ENCODE measurements at regions not wholly inside any gene's neighbourhood (a gene's known extent, or its start where the extent isn't known, plus 50 kb on each side); places are given as distances from the start of the nearest gene placed in this dataset.

GRCh38 chr5:114179134-114179533, 182.7 kb upstream of the KCNN2 start:
- no peak for DNase-seq

DNA sequence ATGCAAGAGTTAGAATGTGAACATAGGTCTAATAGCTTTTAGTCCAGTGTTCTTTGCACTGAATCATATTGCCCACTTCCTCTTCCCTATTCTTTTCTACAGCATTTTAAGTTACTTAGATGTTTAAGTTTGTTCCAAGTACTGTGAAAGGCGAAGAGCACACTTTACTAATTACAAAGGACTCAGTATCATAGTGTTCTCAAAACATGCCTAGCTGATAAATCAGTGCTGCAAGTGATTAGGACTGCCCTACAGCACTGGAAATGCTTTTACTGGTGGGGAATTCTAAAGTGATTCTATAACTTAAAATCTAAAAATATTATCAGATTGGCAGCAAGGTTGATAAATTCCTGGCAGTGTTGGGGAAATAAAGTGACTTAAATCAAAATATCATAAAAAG, 177.9 kb upstream of the KCNN2 start:
- no peak for DNase-seq

DNA sequence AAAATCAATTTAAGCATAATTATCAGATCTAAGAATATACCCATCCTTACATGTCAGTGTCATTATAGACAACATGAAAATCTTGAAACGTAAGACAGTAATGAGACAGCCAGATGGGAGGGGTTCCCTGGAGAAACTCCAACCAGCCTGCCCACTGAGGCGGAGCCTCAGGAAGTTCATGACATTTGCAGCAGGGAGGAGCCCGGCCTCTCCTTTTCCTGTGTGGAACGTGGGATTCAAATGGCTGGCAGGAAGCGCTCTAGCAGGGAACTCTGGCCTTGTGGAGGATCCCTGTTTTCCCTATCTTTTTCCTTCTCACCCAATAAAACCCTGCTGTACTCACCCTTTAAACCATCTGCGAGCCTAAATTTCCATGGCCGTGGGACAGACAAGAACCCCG, 176.6 kb upstream of the KCNN2 start:
- no peak for DNase-seq

DNA sequence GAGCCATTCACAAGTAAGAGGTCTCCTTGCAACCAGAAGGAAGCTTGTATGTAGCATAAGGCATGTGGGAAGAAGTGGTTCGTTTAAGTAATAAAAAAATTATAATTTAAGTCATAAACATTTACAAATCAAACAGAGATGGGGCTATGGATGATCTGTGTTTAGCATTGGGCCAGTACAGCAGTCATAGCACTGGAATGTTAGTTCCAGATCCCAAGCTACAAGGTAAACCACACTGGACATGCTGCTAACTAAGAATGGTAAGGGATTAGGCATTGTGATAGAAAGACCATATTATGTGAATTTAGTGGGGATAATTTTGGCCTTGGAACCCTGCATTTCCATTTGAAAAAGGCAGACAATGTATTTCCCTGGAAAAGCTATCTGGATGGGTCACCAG, 170.4 kb upstream of the KCNN2 start:
- no peak for DNase-seq

DNA sequence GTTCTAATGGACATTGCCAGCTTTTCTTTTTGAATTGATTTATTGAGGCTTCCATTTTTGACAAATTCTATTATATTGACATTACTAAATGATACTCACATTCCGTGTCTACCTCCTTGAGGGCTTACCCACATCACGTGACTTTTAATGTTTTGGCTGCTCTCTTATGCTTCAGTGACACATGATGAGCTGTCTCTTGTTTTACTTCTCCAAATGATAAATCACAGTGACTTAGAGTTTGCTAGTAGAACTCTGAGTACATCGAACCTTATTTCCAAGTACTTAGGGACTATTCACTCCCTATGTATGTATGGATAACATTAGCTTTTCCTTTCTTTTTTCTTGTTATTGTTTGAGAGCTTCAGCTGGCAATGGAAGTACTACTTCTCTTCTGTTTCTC, 169.8 kb upstream of the KCNN2 start:
- DNase-seq, result no peak

DNA sequence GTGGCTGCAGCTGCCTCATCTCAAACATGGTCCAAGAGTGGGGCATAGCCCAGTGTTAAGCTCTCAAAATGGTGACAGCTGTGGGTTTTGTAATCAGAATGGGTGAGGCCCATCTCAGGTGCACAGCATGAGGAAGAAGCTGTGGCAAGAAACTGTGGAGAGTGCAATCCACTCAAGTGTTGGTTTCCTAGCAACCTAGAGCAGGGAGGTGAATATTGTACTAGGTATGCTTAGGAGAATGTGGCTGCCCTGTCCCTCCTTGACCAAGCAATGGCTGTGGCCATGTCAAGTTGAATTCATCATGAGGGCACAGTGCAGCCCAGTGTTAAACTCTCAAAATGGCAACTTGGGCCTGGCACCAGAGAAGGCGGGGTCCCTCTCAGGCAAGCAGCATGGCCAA, 160.5 kb upstream of the KCNN2 start:
- DNase-seq, result no peak

DNA sequence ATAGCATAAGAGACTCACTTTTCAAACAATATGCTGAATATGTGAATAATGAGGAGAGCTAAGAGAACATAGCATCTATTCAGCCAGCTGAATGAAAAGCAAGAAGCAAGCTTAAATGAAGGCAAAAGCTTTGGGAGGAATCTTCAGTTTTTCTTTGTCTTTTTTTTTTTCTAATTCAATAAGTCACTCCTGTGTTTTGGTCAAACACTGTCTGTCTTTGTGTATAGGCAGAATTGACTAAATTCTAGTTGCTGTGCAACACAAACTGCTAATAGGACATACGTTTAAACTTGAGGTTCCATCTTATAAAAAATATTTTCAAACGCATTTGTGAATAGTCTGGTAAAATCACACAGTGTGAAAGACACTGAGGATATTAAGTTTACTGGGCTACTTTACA, 156.9 kb upstream of the KCNN2 start:
- no peak for DNase-seq

- DNase-seq, result no peak
Observed at GRCh38 chr5:114206640-114207039, 155.2 kb upstream of the KCNN2 start.

DNA sequence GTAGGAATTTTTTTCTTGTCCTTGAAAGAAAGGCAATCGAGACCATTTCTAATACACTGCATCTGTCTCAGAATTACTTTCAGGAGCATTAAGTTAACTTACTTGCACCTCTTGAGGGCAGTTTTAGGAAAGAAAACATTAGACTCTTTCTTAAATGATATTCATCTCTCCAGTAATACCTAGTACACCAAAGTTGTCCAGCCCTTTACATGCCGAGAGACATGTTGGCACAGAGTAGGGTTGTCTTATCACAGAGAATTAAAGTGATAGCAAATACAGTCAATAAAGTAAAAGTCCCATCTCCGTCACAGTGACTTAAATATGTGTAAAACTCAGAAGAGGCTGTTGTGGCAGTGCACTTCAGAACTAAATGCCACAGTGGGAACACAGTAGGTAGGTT, 154.3 kb upstream of the KCNN2 start:
- DNase-seq, result no peak

DNA sequence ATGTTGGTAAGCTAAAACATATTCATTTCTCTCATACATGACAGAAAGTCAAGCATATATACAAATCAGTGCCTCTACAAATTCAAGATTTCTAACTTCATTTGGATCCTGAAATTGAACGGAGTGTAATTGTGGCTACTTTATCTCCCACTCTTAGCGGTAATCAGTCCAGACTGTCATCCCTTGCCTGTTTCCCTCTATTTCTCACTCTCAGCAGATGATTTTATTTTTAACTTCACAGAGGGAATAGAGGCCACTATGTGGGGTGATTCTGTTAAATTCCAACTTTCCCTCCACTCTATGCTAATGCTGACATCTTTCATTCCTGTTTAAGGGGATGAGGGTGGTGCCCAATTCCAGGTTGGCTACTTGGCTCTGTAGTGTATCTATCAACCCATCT, 153.8 kb upstream of the KCNN2 start:
- DNase-seq, result no peak

DNA sequence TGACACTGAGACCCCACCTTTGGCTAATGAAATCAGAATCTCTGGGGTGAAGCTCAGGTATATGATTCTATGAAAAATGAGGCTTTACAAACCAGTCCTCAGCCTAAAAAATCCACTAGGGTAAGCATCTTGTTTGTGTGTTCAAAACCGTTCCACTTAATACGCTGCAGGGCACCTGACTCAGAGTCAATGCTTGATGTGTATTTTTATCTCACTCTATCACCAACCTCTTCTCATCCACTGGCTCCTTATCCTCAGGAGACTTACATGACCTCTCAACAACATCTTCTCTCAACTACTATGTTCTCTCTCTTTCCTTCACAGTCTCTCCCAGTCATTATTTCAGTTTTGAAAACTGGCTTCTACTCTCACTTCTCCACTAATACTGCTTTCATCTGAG, 153.3 kb upstream of the KCNN2 start:
- no peak for DNase-seq

GRCh38 chr5:114210662-114211061, 151.2 kb upstream of the KCNN2 start:
- no peak for DNase-seq

DNA sequence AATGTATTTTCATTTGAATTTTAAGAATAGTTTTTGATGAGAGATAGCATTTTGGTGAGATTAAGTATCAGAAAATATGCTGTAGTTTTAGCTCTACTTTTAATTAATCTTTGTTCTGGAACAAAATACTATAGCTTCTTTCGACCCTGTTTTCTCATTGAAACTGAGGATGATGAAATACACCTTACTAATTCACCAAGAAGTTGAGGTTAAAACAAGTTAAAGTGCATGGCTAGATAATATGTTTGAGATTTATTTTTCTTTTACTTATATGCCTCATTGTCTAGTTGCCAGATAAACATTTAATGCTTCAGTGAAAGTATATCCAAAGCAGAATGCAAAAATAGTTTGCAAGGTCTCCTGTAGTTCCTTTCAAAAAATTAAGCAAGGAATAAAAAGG, 140.1 kb upstream of the KCNN2 start:
- DNase-seq, result no peak

DNA sequence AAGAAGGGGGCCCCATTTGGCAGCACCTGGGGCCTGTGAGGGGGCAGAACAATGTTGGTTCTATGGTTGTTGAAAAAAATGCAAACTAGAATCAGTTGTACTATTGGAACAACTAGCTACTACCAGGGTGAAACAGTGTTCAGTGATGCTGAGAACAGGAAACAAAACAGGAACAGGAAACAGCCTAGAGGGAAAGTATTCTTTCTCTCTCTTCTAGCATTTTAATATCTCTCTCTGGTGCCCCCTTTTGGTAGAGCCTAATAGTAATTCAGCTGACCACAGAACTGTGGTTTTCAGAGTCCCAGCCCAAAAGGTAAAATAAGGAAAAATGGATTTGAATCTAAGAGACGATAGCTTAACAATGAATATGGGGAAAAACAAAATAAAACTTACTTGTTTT, 138.0 kb upstream of the KCNN2 start:
- DNase-seq, result no peak

DNA sequence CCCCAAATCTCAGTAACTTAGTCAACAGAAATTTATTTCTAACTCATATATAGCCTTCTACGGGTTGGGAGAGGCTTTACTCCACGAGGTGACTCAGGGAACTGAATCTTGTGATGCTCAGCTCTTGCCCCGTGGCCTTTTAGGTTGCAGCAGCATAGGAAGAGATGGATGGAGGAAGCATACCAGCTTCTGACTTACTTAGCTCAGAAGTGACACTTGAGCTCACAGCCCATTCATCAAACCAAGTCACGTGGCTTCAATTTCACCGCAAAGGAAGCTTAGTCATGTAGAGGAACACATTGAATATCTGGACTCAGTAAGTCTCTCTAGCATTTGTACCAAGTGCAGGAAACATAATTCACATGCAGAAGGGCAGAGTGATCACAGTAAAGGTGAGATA, 124.1 kb upstream of the KCNN2 start:
- no peak for DNase-seq

GRCh38 chr5:114238771-114239313, 123.0 kb upstream of the KCNN2 start:
- DNase-seq, result no peak

GRCh38 chr5:114243281-114243971, 118.4 kb upstream of the KCNN2 start:
- no peak for DNase-seq

DNA sequence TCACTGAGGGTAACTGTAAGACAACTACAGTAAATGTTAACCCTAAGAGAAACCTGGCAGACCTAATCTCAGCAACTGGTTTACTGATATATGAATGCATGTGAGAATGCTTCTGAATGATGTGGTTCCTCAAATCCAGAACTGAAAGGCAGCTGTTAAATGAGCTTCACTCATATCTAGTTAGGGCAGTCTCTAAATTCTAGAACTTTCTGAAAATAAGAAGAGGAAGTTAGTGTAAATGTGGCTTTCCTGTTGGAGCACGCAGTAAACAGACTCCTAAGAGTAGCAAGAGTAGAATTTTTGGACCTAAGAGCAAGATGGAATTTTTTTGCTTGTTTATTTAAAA, 117.9 kb upstream of the KCNN2 start:
- DNase-seq, result no peak

- DNase-seq, result no peak
Observed at GRCh38 chr5:114249823-114250222, 112.0 kb upstream of the KCNN2 start.

DNA sequence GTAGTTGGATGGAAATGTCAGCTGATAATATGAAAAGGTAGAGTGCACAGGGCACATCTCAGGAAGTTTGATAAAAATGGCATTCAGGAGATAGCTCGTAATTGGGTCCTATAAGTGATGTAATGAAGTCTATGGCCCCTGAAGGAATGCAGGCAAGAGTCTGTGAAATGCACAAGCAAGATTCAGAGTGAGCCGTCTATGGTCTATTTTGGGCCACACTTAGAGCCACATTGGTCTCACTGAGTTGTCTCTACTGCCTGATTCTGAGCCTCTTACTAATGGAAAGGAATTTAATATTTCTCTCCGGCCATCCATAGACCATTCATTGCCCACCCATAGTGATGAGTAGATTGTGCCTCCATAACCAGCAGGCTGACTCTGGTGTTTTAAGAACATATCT, 111.3 kb upstream of the KCNN2 start:
- no peak for DNase-seq

DNA sequence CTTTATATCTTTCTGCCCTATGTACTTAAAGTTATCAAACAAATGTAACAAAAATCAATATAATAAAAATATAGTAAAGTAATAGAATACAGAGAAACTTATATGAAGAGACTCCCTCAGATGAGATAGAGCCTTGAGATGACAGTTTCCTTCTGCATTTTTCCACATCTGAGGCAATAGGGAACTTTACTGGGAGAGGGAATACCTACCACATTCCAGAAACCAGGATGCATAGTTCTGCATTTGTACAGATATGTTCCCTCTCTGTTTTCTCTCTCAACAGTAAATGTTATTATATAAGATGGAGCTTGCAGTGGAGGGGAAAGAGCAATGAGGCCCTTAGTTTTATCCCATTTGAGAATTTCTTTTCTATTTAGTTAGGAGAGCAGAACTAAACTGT, 109.6 kb upstream of the KCNN2 start:
- DNase-seq, result no peak

DNA sequence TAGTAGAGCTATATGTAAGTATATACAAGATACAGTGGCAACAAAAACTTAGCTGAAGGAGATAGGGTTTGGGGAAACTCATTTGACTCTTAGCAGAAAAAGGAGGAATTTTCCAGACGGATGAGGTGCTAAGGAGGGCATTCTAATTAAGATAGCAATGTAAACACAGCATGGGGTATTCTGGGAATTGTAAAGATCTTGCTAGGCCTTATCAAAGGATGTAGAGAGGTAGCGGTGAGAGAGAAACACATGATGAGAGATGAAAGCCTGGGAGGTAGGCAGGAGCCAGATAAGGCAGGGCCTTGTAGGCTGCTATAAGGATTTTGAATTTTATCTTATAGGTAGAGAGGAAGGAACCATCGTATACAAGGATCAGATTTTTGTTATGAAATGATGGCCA, 106.6 kb upstream of the KCNN2 start:
- DNase-seq, result no peak

GRCh38 chr5:114261989-114262388, 99.9 kb upstream of the KCNN2 start:
- no peak for DNase-seq

GRCh38 chr5:114265432-114266060, 96.3 kb upstream of the KCNN2 start:
- no peak for DNase-seq

- DNase-seq, result no peak
Observed at GRCh38 chr5:114266374-114266773, 95.5 kb upstream of the KCNN2 start.

Data from NCI-H1092 (cell line).